Breast epithelium (tissue), 4 donors: ENCODE measurements at regions not wholly inside any gene's neighbourhood (a gene's known extent, or its start where the extent isn't known, plus 50 kb on each side); places are given as distances from the start of the nearest gene placed in this dataset.

Experiments used
- DNase-seq, 2 donors: peaks; one replicate each; pipeline ENCODE4 v3.0.0-alpha.2; 2019; ENCODE audit warnings: low spot score in 2 of 2
- H3K27ac ChIP-seq, 2 donors: fragments of 200-600 bp; sonication (generic) in 1 of 2; one replicate each; pipeline ENCODE4 v1.5.1; 2016 to 2019; ENCODE audit warnings: mild to moderate bottlenecking in 1 of 2
- H3K27me3 ChIP-seq, 2 donors: fragments of 200-600 bp; sonication (generic) in 1 of 2; one replicate each; pipeline versions ENCODE4 v1.5.1 to v1.6.0; 2017 to 2019; ENCODE audit warnings: control low read depth in 1 of 2, mild to moderate bottlenecking in 1 of 2
- H3K36me3 ChIP-seq: fragments of 200-600 bp; one replicate; pipeline ENCODE4 v1.5.1; 2019
- H3K4me1 ChIP-seq, 2 donors: fragments of 200-600 bp; sonication (generic); one replicate each; pipeline ENCODE4 v1.5.1; 2016 to 2019; ENCODE audit warnings: control low read depth in 1 of 2
- H3K4me3 ChIP-seq, 3 donors: fragments of 200-600 bp; sonication (generic); 1 replicate in 2 of 3; 2 replicates in 1 of 3; pipeline ENCODE4 v1.5.1; 2016 to 2019; ENCODE audit warnings: mild to moderate bottlenecking in 3 of 3, moderate library complexity in 2 of 3
- H3K9me3 ChIP-seq, 2 donors: fragments of 200-600 bp; sonication (generic) in 1 of 2; one replicate each; pipeline ENCODE4 v1.5.1; 2016 to 2019; ENCODE audit warnings: control low read depth in 1 of 2
- POLR2A ChIP-seq: fragments of 450-650 bp; IDR thresholded peaks from one replicate; pipeline ENCODE4 v1.6.1; 2016; ENCODE audit warnings: antibody characterized with exemption, mild to moderate bottlenecking, moderate library complexity
- POLR2AphosphoS5 ChIP-seq, 3 donors: sonication (generic); formaldehyde crosslinking; IDR thresholded peaks; one replicate each; pipeline ENCODE4 v1.6.1; 2017; ENCODE audit warnings: antibody characterized with exemption in 3 of 3
- intact Hi-C: fragments of 100-400 bp; cut with DNase I; formaldehyde crosslinking; loops from one replicate; pipeline ENCODE4 v1.15.1; 2023; ENCODE audit warnings: low total_unique reads
- TF ChIP-seq, protein P1 (sequence below), 3 donors: fragments of 450-650 bp; IDR thresholded peaks; one replicate each; pipeline ENCODE4 v1.5.1; 2016 to 2017; ENCODE audit warnings: antibody characterized with exemption in 3 of 3, mild to moderate bottlenecking in 3 of 3, moderate library complexity in 3 of 3

DNA sequence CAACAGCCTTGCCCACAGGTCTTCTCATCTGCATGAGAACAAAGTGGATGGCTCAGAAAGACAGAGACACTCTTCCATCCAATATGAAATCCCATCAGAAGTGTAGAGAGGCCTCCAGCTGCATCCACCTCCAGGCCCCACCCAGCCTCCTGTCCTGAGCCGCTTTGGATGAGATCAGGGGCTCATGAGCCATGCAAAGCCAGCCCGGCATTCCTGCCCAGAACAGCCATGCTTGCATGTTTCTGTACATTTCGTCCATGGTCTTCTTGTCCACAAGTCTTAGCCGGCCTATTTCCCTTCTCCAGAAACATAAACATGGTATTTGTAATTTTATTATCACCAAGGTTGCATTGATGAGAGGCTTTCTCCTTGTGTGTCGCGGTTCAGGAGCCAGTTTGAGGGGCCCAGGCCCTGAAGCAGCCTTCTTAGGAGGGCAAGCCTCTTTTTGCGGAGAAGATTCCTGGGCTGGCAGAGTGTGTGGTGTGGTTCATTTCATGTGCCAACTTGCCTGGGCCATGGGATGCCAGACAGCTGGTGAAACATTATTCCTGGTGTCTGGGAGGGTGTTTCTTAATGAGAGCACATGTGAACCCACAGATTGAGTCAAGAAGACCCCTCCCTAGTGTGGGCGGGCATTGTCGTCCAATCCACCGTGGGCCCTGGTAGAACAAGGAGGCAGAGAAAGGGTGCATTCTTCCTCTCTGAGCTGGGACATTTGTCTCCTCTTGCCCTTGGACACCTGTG, 928.9 kb downstream of the TBC1D22A start:
- TF ChIP-seq, protein P1, sequence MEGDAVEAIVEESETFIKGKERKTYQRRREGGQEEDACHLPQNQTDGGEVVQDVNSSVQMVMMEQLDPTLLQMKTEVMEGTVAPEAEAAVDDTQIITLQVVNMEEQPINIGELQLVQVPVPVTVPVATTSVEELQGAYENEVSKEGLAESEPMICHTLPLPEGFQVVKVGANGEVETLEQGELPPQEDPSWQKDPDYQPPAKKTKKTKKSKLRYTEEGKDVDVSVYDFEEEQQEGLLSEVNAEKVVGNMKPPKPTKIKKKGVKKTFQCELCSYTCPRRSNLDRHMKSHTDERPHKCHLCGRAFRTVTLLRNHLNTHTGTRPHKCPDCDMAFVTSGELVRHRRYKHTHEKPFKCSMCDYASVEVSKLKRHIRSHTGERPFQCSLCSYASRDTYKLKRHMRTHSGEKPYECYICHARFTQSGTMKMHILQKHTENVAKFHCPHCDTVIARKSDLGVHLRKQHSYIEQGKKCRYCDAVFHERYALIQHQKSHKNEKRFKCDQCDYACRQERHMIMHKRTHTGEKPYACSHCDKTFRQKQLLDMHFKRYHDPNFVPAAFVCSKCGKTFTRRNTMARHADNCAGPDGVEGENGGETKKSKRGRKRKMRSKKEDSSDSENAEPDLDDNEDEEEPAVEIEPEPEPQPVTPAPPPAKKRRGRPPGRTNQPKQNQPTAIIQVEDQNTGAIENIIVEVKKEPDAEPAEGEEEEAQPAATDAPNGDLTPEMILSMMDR (IDR thresholded peaks at IDR 0.05): no peak
- TF ChIP-seq POLR2A: no peak
- no peak for TF ChIP-seq POLR2AphosphoS5 (IDR thresholded peaks at IDR 0.05)
- intact Hi-C loops: no loop called here
- H3K27me3 ChIP-seq: peaks cover 0 to 19% of the 10 kb centered on the region in 2 donors
- no peaks in the 10 kb centered on the region for H3K36me3 ChIP-seq
- H3K4me3 ChIP-seq: no peak overlapping the region
- no peak for DNase-seq
- no peak overlapping the region for H3K27ac ChIP-seq
- H3K4me1 ChIP-seq: no peaks in the 10 kb centered on the region
- peaks cover 0 to 9% of the 10 kb centered on the region in 2 donors for H3K9me3 ChIP-seq

DNA sequence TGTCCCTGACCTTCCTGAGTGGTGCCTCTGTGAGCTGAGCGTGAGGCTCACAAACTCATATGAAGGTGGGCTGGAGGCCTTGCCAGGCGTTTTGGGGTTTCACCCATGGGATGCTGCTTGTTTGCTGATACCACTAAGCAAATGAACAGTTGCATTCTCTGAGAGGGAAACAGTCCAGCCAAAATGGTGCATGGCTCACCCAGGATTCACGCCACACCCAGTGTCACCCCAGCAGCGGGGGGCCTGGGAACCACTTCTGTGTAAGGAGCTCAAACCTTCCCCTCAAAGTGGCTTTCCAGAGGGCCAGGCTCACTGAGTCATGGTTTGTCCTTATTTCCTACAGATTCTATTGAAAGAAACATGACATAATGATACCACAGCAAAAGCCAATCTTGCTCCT, 928.1 kb downstream of the TBC1D22A start:
- Histone ChIP-seq H3K27ac (no peak overlapping the region), H3K4me1 (no peaks in the 10 kb centered on the region), H3K36me3 (no peaks in the 10 kb centered on the region), H3K9me3 (peaks cover 0 to 9% of the 10 kb centered on the region in 2 donors), H3K27me3 (peaks cover 0 to 24% of the 10 kb centered on the region in 2 donors), H3K4me3 (no peak overlapping the region)
- no peak for DNase-seq
- intact Hi-C loops: no loop called here
- TF ChIP-seq POLR2A (no peak), POLR2AphosphoS5 (IDR thresholded peaks at IDR 0.05) (no peak)
- TF ChIP-seq, protein P1 (IDR thresholded peaks at IDR 0.05): no peak

DNA sequence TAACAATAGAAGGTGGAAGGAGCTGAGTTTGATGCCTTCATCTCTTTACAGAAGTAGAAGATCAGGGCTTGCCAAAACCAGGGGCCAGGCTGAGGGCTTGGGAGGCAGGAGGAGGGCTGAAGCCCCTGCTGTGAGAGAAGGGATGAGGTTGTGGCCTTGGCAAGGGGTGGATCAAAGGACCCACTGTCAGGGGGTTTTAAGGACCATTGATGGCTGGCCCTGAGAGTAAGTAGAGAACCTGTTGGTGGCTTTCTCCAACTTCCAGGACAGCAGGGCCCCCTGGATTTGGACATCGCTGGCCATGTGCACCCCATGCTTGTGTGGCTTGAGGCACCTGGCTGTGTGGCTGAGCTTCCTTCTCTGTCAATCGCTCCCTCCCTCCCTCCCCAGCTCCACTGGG, 927.7 kb downstream of the TBC1D22A start:
- H3K27ac ChIP-seq: no peak overlapping the region
- no peaks in the 10 kb centered on the region for H3K4me1 ChIP-seq
- peaks cover 0 to 9% of the 10 kb centered on the region in 2 donors for H3K9me3 ChIP-seq
- intact Hi-C loops: no loop called here
- TF ChIP-seq POLR2A: no peak
- TF ChIP-seq POLR2AphosphoS5 (IDR thresholded peaks at IDR 0.05): no peak
- TF ChIP-seq, protein P1 (IDR thresholded peaks at IDR 0.05): no peak
- peaks cover 0 to 19% of the 10 kb centered on the region in 2 donors for H3K27me3 ChIP-seq
- DNase-seq: no peak
- no peaks in the 10 kb centered on the region for H3K36me3 ChIP-seq
- no peak overlapping the region for H3K4me3 ChIP-seq

DNA sequence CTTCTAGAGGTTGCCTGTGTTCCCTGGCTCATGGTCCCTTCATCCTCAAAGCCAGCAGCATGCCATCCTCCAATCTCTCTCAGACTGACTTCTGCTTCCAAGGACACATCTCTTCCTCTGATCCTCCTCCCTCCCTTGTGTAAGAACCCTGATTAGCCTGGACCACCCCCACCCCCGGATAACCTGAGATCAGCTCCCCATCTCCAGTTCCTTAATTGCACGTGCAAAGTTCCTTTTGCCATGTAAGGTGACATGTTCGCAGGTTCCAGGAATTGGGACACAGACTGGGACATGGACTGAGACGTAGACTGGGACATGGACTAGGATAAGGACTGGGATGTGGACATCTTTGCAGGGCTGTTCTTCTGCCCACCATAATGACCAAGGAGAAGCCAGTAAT, 925.3 kb downstream of the TBC1D22A start:
- Histone ChIP-seq H3K4me1 (no peaks in the 10 kb centered on the region), H3K27me3 (peaks cover 0 to 20% of the 10 kb centered on the region in 2 donors), H3K36me3 (no peaks in the 10 kb centered on the region), H3K27ac (no peak overlapping the region), H3K9me3 (peaks cover 12 to 26% of the 10 kb centered on the region in 2 donors), H3K4me3 (no peak overlapping the region)
- intact Hi-C loops: no loop called here
- no peak for DNase-seq
- TF ChIP-seq POLR2AphosphoS5 (IDR thresholded peaks at IDR 0.05): no peak
- TF ChIP-seq POLR2A: no peak
- TF ChIP-seq, protein P1 (IDR thresholded peaks at IDR 0.05): no peak

DNA sequence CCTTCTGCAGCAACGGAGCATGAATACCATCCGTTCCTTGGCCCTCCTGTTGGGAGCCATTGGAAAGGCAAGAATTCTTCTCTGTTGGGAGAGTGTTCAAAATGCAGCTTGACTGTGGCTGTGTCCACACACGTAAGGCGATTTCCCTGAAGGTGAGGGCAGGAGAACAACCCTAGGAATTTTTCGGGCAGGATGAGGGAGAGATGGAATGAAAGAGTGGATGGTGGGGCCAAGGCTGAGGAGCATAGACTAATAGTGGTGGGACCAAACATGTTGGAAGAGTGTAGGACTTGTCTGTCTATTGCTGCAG, 924.9 kb downstream of the TBC1D22A start:
- Histone ChIP-seq H3K9me3 (peaks cover 12 to 28% of the 10 kb centered on the region in 2 donors), H3K27ac (no peak overlapping the region), H3K4me3 (no peak overlapping the region), H3K27me3 (peaks cover 0 to 23% of the 10 kb centered on the region in 2 donors), H3K4me1 (no peaks in the 10 kb centered on the region), H3K36me3 (no peaks in the 10 kb centered on the region)
- TF ChIP-seq, protein P1 (IDR thresholded peaks at IDR 0.05): no peak
- TF ChIP-seq POLR2AphosphoS5 (IDR thresholded peaks at IDR 0.05): no peak
- no peak for TF ChIP-seq POLR2A
- intact Hi-C loops: no loop called here
- DNase-seq: no peak
